ENCODE measurements at regions not wholly inside any gene's neighbourhood (a gene's known extent, or its start where the extent isn't known, plus 50 kb on each side); places are given as distances from the start of the nearest gene placed in this dataset.
"Not testable (repeated sequence)": the region's sequence is repeated elsewhere in the genome, so short reads cannot be mapped to it uniquely, and the experiment has no call there.

DNA sequence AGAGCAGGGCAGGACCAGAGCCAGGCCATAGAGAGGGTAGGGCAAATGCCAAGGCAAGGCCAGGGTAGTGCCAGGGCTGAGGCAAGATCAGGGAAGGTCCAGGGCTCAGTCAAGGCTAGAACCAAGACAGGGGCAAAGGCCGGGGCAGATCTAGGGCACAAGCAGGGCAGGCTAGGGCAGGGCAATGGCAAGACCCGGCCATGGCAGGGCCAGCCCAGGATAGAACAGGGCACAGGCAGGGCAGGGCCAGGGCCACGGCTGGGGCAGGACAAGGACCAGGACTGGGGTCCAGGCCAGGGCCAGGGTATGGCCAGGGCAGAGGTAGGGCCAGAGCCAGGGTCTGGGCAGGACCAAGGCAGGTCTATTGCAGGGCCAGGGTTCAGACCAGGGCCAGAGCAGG is 2873.2 kb downstream of the RPIA start:
- not testable (repeated sequence) for TF ChIP-seq POLR2AphosphoS5 (IDR thresholded peaks at IDR 0.05; ENCODE audit: low read depth); EZH2phosphoT487 (IDR thresholded peaks at IDR 0.05; ENCODE audit: unreplicated experiment); NANOG (IDR thresholded peaks at IDR 0.05; ENCODE audit: borderline replicate concordance); EZH2 (IDR thresholded peaks at IDR 0.05; ENCODE audit: low read depth, unreplicated experiment); CREB1 (CRISPR knock-in tag; IDR thresholded peaks at IDR 0.05; ENCODE audit: low read depth); STAT1 (IDR thresholded peaks at IDR 0.05; ENCODE audit: unreplicated experiment); ZNF331 (CRISPR knock-in tag; IDR thresholded peaks at IDR 0.05; ENCODE audit: low read depth)
- TF ChIP-seq, protein P1, sequence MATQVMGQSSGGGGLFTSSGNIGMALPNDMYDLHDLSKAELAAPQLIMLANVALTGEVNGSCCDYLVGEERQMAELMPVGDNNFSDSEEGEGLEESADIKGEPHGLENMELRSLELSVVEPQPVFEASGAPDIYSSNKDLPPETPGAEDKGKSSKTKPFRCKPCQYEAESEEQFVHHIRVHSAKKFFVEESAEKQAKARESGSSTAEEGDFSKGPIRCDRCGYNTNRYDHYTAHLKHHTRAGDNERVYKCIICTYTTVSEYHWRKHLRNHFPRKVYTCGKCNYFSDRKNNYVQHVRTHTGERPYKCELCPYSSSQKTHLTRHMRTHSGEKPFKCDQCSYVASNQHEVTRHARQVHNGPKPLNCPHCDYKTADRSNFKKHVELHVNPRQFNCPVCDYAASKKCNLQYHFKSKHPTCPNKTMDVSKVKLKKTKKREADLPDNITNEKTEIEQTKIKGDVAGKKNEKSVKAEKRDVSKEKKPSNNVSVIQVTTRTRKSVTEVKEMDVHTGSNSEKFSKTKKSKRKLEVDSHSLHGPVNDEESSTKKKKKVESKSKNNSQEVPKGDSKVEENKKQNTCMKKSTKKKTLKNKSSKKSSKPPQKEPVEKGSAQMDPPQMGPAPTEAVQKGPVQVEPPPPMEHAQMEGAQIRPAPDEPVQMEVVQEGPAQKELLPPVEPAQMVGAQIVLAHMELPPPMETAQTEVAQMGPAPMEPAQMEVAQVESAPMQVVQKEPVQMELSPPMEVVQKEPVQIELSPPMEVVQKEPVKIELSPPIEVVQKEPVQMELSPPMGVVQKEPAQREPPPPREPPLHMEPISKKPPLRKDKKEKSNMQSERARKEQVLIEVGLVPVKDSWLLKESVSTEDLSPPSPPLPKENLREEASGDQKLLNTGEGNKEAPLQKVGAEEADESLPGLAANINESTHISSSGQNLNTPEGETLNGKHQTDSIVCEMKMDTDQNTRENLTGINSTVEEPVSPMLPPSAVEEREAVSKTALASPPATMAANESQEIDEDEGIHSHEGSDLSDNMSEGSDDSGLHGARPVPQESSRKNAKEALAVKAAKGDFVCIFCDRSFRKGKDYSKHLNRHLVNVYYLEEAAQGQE (IDR thresholded peaks at IDR 0.05; ENCODE audit: unreplicated experiment) = not testable (repeated sequence)
- TF ChIP-seq, protein P2, sequence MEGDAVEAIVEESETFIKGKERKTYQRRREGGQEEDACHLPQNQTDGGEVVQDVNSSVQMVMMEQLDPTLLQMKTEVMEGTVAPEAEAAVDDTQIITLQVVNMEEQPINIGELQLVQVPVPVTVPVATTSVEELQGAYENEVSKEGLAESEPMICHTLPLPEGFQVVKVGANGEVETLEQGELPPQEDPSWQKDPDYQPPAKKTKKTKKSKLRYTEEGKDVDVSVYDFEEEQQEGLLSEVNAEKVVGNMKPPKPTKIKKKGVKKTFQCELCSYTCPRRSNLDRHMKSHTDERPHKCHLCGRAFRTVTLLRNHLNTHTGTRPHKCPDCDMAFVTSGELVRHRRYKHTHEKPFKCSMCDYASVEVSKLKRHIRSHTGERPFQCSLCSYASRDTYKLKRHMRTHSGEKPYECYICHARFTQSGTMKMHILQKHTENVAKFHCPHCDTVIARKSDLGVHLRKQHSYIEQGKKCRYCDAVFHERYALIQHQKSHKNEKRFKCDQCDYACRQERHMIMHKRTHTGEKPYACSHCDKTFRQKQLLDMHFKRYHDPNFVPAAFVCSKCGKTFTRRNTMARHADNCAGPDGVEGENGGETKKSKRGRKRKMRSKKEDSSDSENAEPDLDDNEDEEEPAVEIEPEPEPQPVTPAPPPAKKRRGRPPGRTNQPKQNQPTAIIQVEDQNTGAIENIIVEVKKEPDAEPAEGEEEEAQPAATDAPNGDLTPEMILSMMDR (conservative IDR thresholded peaks at IDR 0.05; ENCODE audit: low read depth in 2 of 2) = not testable (repeated sequence)
- TF ChIP-seq, protein P3, sequence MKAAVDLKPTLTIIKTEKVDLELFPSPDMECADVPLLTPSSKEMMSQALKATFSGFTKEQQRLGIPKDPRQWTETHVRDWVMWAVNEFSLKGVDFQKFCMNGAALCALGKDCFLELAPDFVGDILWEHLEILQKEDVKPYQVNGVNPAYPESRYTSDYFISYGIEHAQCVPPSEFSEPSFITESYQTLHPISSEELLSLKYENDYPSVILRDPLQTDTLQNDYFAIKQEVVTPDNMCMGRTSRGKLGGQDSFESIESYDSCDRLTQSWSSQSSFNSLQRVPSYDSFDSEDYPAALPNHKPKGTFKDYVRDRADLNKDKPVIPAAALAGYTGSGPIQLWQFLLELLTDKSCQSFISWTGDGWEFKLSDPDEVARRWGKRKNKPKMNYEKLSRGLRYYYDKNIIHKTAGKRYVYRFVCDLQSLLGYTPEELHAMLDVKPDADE (IDR thresholded peaks at IDR 0.05) = not testable (repeated sequence)

Data from GM23338 (cell line).